HCT116 (cell line): ENCODE measurements at regions not wholly inside any gene's neighbourhood (a gene's known extent, or its start where the extent isn't known, plus 50 kb on each side); places are given as distances from the start of the nearest gene placed in this dataset.

Experiments used
- ATAC-seq: fragments of 200-7000 bp; cut with Tn5 transposase; 2 replicates; pipeline ENCODE4 v1.9.1; 2020; ENCODE audit warnings: mild to moderate bottlenecking, moderate library complexity
- BruUV-seq: library from RNA; stranded (reverse); fragments of 400-500 nt; replicated peaks from 2 replicates; lab custom pipeline; 2021; lab: Mats Ljungman, UMichigan
- CTCF ChIA-PET: fragments of 300-600 bp; sonication (Branson Sonifier 250); formaldehyde crosslinking; loops from one replicate; lab custom pipeline; 2021; ENCODE audit warnings: antibody characterized with exemption; lab: Charles Lee
- POLR2A ChIA-PET: fragments of 300-600, 350-600 bp; sonication (Branson Sonifier 250); formaldehyde crosslinking; loops from one replicate; lab custom pipeline; 2021; ENCODE audit warnings: antibody characterized with exemption; lab: Charles Lee
- RAD21 ChIA-PET, 2 experiments: fragments of 300-600 bp; sonication (Branson Sonifier 250); formaldehyde crosslinking; loops; one replicate each; lab custom pipeline; 2023; ENCODE audit warnings: low total read pairs in 2 of 2; ENCODE audit not compliant: uncharacterized antibody in 2 of 2, unreplicated experiment in 2 of 2, low non-redundant PET in 1 of 2; lab: Charles Lee
- DNase-seq: peaks from one replicate; pipeline ENCODE4 v3.0.0-alpha.2; 2010; ENCODE audit warnings: low read depth, low spot score
- H2AFZ ChIP-seq: fragments of 200-600 bp; shearing (Covaris generic), sonication (generic); 2 replicates; pipeline ENCODE4 v1.6.1; 2017; ENCODE audit warnings: low read depth, mixed run types, mixed read lengths, antibody characterized with exemption, low read length; ENCODE audit not compliant: poor library complexity, severe bottlenecking
- H3K27ac ChIP-seq: 2 replicates; pipeline ENCODE4 v1.5.1; 2012; ENCODE audit warnings: low read depth, low read length
- H3K27me3 ChIP-seq: fragments of 200-600 bp; sonication (generic); 2 replicates; pipeline ENCODE4 v1.6.1; 2016; ENCODE audit warnings: mixed run types, low read length, mixed read lengths; ENCODE audit not compliant: insufficient read depth
- H3K36me3 ChIP-seq, 2 experiments: fragments of 200-500 bp in 1 of 2; fragments of 200-600 bp in 1 of 2; sonication (Bioruptor generic) in 1 of 2; sonication (generic) in 1 of 2; 2 replicates each; pipeline versions ENCODE4 v1.5.1 to v1.6.1; 2014 to 2016; ENCODE audit warnings: low read length in 2 of 2, inconsistent platforms in 1 of 2, mixed read lengths in 1 of 2, mixed run types in 1 of 2; ENCODE audit not compliant: insufficient read depth in 2 of 2, control insufficient read depth in 1 of 2
- H3K4me1 ChIP-seq, 2 experiments: fragments of 200-600 bp in 1 of 2; sonication (generic) in 1 of 2; 2 replicates each; pipeline versions ENCODE4 v1.5.1 to v1.6.1; 2012 to 2017; ENCODE audit warnings: low read length in 2 of 2, inconsistent platforms in 1 of 2, mild to moderate bottlenecking in 1 of 2, mixed read lengths in 1 of 2, mixed run types in 1 of 2, moderate library complexity in 1 of 2; ENCODE audit not compliant: insufficient read depth in 2 of 2, control insufficient read depth in 1 of 2
- H3K4me2 ChIP-seq: fragments of 200-600 bp; sonication (generic); 2 replicates; pipeline ENCODE4 v1.6.1; 2017; ENCODE audit warnings: mixed run types, low read length, mixed read lengths
- H3K4me3 ChIP-seq, 2 experiments: fragments of 200-600 bp in 1 of 2; sonication (generic) in 1 of 2; replicated peaks in 1 of 2; 2 replicates each; pipeline ENCODE4 v1.5.1; 2011 to 2016; ENCODE audit warnings: low read length in 2 of 2, control low read depth in 1 of 2, low read depth in 1 of 2, mild to moderate bottlenecking in 1 of 2, mixed read lengths in 1 of 2, mixed run types in 1 of 2
- H3K79me2 ChIP-seq: fragments of 200-600 bp; sonication (generic); 2 replicates; pipeline ENCODE4 v1.6.1; 2017; ENCODE audit warnings: mild to moderate bottlenecking, mixed run types, low read length, moderate library complexity, mixed read lengths; ENCODE audit not compliant: insufficient read depth
- H3K9ac ChIP-seq: fragments of 200-600 bp; sonication (generic); 2 replicates; pipeline ENCODE4 v1.6.1; 2016; ENCODE audit warnings: low read length, mixed read lengths
- H3K9me2 ChIP-seq: fragments of 200-600 bp; sonication (generic), shearing (Covaris generic); 2 replicates; pipeline ENCODE4 v1.6.1; 2017; ENCODE audit warnings: mixed run types, mild to moderate bottlenecking, moderate library complexity; ENCODE audit not compliant: insufficient read depth
- H3K9me3 ChIP-seq, 2 experiments: fragments of 200-500 bp in 1 of 2; fragments of 200-600 bp in 1 of 2; sonication (Bioruptor generic) in 1 of 2; sonication (generic) in 1 of 2; 2 replicates each; pipeline ENCODE4 v1.6.1; 2014 to 2017; ENCODE audit warnings: low read length in 2 of 2, mixed read lengths in 2 of 2, inconsistent platforms in 1 of 2, low read depth in 1 of 2, mild to moderate bottlenecking in 1 of 2, mixed run types in 1 of 2, moderate library complexity in 1 of 2; ENCODE audit not compliant: control insufficient read depth in 1 of 2, insufficient read depth in 1 of 2
- H4K20me1 ChIP-seq: fragments of 200-600 bp; sonication (generic), shearing (Covaris generic); 2 replicates; pipeline ENCODE4 v1.6.1; 2017; ENCODE audit warnings: mixed run types, mild to moderate bottlenecking, moderate library complexity; ENCODE audit not compliant: insufficient read depth
- ATF3 ChIP-seq: IDR thresholded peaks from 2 replicates; pipeline ENCODE4 v1.6.1; 2012
- EGR1 ChIP-seq: IDR thresholded peaks from 2 replicates; pipeline ENCODE4 v1.6.1; 2012; ENCODE audit warnings: low read depth
- EZH2 ChIP-seq: fragments of 200-600 bp; sonication (generic); IDR thresholded peaks from 2 replicates; pipeline ENCODE4 v1.6.1; 2017; ENCODE audit warnings: antibody characterized with exemption, mixed run types
- JUND ChIP-seq: IDR thresholded peaks from 2 replicates; pipeline ENCODE4 v1.6.1; 2012
- MAX ChIP-seq: IDR thresholded peaks from 2 replicates; pipeline ENCODE4 v1.6.1; 2012
- POLR2A ChIP-seq: IDR thresholded peaks from 2 replicates; pipeline ENCODE4 v1.7.0; 2011; ENCODE audit warnings: borderline replicate concordance; ENCODE audit not compliant: insufficient read depth, insufficient read length; ENCODE audit errors: extremely low read depth
- POLR2AphosphoS5 ChIP-seq: IDR thresholded peaks from 2 replicates; pipeline ENCODE4 v1.6.1; 2011; ENCODE audit warnings: mild to moderate bottlenecking, low read depth, low read length, moderate library complexity
- RAD21 ChIP-seq: IDR thresholded peaks from 2 replicates; pipeline ENCODE4 v1.6.1; 2012; ENCODE audit warnings: low read depth, mild to moderate bottlenecking
- SIN3A ChIP-seq: IDR thresholded peaks from 2 replicates; pipeline ENCODE4 v1.6.1; 2012; ENCODE audit warnings: low read depth
- TCF7L2 ChIP-seq: IDR thresholded peaks from 2 replicates; pipeline ENCODE4 v1.7.0; 2011; ENCODE audit warnings: borderline replicate concordance, inconsistent platforms; ENCODE audit not compliant: insufficient read depth, insufficient read length; ENCODE audit errors: extremely low read depth
- ZFX ChIP-seq: fragments of 450-650 bp; IDR thresholded peaks from 2 replicates; pipeline ENCODE4 v1.6.1; 2017
- ZNF274 ChIP-seq: fragments of 200-500 bp; sonication (Bioruptor generic); IDR thresholded peaks from 2 replicates; pipeline ENCODE4 v1.6.1; 2014; ENCODE audit warnings: mild to moderate bottlenecking, low read depth, low read length, inconsistent platforms
- intact Hi-C: fragments of 100-400 bp; cut with micrococcal nuclease; formaldehyde crosslinking; loops from 2 replicates; pipeline ENCODE4 v1.10.0; 2022
- TF ChIP-seq, protein P1 (sequence below): IDR thresholded peaks from 2 replicates; pipeline ENCODE4 v1.6.1; 2011; ENCODE audit warnings: mild to moderate bottlenecking, low read length, moderate library complexity; ENCODE audit not compliant: insufficient replicate concordance; ENCODE audit errors: extremely low read depth

GRCh38 chr14:53766601-53767000, 190.0 kb downstream of the BMP4 start:
- TF ChIP-seq POLR2AphosphoS5 (no peak), POLR2A (no peak), MAX (no peak), EZH2 (no peak), TCF7L2 (no peak), ZFX (no peak), EGR1 (no peak), JUND (no peak), RAD21 (no peak), ATF3 (no peak), SIN3A (no peak), ZNF274 (no peak)
- TF ChIP-seq, protein P1, sequence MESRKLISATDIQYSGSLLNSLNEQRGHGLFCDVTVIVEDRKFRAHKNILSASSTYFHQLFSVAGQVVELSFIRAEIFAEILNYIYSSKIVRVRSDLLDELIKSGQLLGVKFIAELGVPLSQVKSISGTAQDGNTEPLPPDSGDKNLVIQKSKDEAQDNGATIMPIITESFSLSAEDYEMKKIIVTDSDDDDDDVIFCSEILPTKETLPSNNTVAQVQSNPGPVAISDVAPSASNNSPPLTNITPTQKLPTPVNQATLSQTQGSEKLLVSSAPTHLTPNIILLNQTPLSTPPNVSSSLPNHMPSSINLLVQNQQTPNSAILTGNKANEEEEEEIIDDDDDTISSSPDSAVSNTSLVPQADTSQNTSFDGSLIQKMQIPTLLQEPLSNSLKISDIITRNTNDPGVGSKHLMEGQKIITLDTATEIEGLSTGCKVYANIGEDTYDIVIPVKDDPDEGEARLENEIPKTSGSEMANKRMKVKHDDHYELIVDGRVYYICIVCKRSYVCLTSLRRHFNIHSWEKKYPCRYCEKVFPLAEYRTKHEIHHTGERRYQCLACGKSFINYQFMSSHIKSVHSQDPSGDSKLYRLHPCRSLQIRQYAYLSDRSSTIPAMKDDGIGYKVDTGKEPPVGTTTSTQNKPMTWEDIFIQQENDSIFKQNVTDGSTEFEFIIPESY: no peak
- TF ChIP-seq, all 23 proteins: peak for 0
- Histone ChIP-seq H3K4me1 (peaks cover 0 to 8% of the 10 kb centered on the region in 2 experiments; a peak in 2 of 4 replicates), H3K27ac (no peak overlapping the region), H3K9me2 (no peaks in the 10 kb centered on the region), H3K9me3 (no peaks in the 10 kb centered on the region), H3K9ac (no peak overlapping the region), H3K4me3 (no peak overlapping the region), H2AFZ (no peak overlapping the region), H3K27me3 (no peaks in the 10 kb centered on the region), H4K20me1 (no peaks in the 10 kb centered on the region), H3K79me2 (no peaks in the 10 kb centered on the region), H3K4me2 (no peak overlapping the region), H3K36me3 (peaks cover 0 to 5% of the 10 kb centered on the region in 2 experiments; a peak in 1 of 4 replicates)
- DNase-seq: no peak
- BruUV-seq: no TSS peak
- POLR2A ChIA-PET: no interaction called here
- no peak for ATAC-seq
- intact Hi-C loops: no loop called here
- RAD21 ChIA-PET: interaction anchor here in 1 of 2 experiments (0.6 kb wide), 1 partner anchor 69 kb away, joined by 3 read pairs; no protein-coding TSS in a partner anchor
- CTCF ChIA-PET: no interaction called here
